CD4-positive, alpha-beta T cell (primary cell): ENCODE measurements at regions not wholly inside any gene's neighbourhood (a gene's known extent, or its start where the extent isn't known, plus 50 kb on each side); places are given as distances from the start of the nearest gene placed in this dataset.

Source experiments
- ATAC-seq: fragments of 200-7000 bp; cut with Tn5 transposase; one replicate; pipeline ENCODE4 v1.10.0; 2022; ENCODE audit warnings: mild to moderate bottlenecking; ENCODE audit not compliant: poor library complexity
- CTCF ChIA-PET: fragments of 350-600 bp; sonication (Branson Sonifier 250); formaldehyde crosslinking; loops from one replicate; lab custom pipeline; 2021; ENCODE audit warnings: antibody characterized with exemption, inconsistent platforms; lab: Charles Lee
- POLR2A ChIA-PET: fragments of 350-600 bp; sonication (Branson Sonifier 250); formaldehyde crosslinking; loops from one replicate; lab custom pipeline; 2021; ENCODE audit warnings: antibody characterized with exemption, inconsistent platforms; lab: Charles Lee
- DNase-seq, 14 experiments: peaks; one replicate each; pipeline ENCODE4 v3.0.0-alpha.2; 2013 to 2020; ENCODE audit warnings: mixed read lengths in 2 of 14
- H3K27ac ChIP-seq, 2 donors: one replicate each; pipeline versions ENCODE4 v1.5.1 to v1.7.0; 2013; ENCODE audit warnings: low read length in 2 of 2, low read depth in 1 of 2, mild to moderate bottlenecking in 1 of 2
- H3K27me3 ChIP-seq, 2 experiments: 1 replicate in 1 of 2; 2 replicates in 1 of 2; pipeline versions ENCODE4 v1.6.1 to v1.7.0; 2013; ENCODE audit warnings: low read length in 2 of 2, control low read depth in 1 of 2, mild to moderate bottlenecking in 1 of 2, moderate library complexity in 1 of 2; ENCODE audit not compliant: insufficient read depth in 2 of 2, control insufficient read depth in 1 of 2
- H3K36me3 ChIP-seq: one replicate; pipeline ENCODE4 v1.6.1; 2013; ENCODE audit warnings: low read length, control low read depth; ENCODE audit not compliant: insufficient read depth
- H3K4me1 ChIP-seq: one replicate; pipeline ENCODE4 v1.6.1; 2013; ENCODE audit warnings: low read length, control low read depth; ENCODE audit not compliant: insufficient read depth
- H3K4me3 ChIP-seq: one replicate; pipeline ENCODE4 v1.5.1; 2013; ENCODE audit warnings: mild to moderate bottlenecking, low read length, moderate library complexity
- H3K9me3 ChIP-seq, 2 experiments: 1 replicate in 1 of 2; 2 replicates in 1 of 2; pipeline versions ENCODE4 v1.6.1 to v1.7.0; 2013; ENCODE audit warnings: low read length in 2 of 2, mild to moderate bottlenecking in 2 of 2, control low read depth in 1 of 2, moderate library complexity in 1 of 2; ENCODE audit not compliant: control insufficient read depth in 1 of 2, insufficient read depth in 1 of 2
- H3K27ac Mint-ChIP-seq: one replicate; pipeline ENCODE4 v1.8.0; 2020; ENCODE audit warnings: mixed read lengths
- H3K27me3 Mint-ChIP-seq: one replicate; pipeline ENCODE4 v1.8.0; 2021; ENCODE audit warnings: mixed read lengths
- H3K36me3 Mint-ChIP-seq: one replicate; pipeline ENCODE4 v1.8.0; 2021; ENCODE audit warnings: low read depth, mixed read lengths
- H3K4me1 Mint-ChIP-seq: one replicate; pipeline ENCODE4 v1.8.0; 2021; ENCODE audit warnings: low read depth, mixed read lengths
- H3K4me3 Mint-ChIP-seq: one replicate; pipeline ENCODE4 v1.8.0; 2020; ENCODE audit warnings: mild to moderate bottlenecking, mixed read lengths
- H3K9me3 Mint-ChIP-seq: one replicate; pipeline ENCODE4 v1.8.0; 2020; ENCODE audit warnings: mixed read lengths
- intact Hi-C, 2 experiments: fragments of 100-400 bp; cut with DNase I in 1 of 2; cut with micrococcal nuclease in 1 of 2; formaldehyde crosslinking; loops; one replicate each; pipeline versions ENCODE4 v1.15.1 to v1.9.0; 2023 to 2025; cut with DNase I, micrococcal nuclease
- TF ChIP-seq, protein P1 (sequence below): fragments of 200-600 bp; IDR thresholded peaks from one replicate; pipeline ENCODE4 v1.8.0; 2022; ENCODE audit warnings: antibody characterized with exemption, mild to moderate bottlenecking

DNA sequence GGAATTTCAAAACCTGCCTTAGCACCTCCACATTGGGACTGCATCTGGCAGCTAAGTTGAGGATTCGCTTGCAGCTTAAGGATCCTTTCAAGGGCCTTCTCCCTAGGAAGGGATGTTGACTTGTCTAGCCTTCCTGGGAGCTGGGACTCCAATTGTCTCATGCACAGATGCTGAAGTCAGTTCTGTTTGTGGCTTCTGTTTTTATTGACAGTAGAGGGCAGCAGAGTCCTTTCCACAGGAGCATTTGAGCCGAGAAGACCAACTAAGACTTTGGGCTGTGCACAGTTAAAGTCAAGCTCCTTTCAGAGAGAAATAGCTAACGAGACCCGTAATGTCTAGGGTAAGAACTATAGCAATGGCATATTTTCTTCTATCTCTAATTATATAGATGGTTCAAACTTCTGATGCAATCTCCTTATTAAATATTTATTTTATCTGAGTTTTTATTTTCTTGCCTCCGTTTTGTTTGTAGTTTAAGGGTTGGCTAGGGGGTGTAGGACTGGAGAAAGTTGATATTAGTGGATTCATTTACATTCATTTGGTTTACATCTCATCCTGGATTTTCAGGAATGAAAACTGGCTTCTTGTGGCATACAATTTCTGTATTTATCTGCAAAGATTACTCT lies 59.7 kb upstream of the KBTBD8 start:
- Mint-ChIP-seq H3K27ac (no peak overlapping the region), H3K4me3 (no peak overlapping the region), H3K27me3 (peaks cover 49% of the 10 kb centered on the region), H3K9me3 (no peaks in the 10 kb centered on the region), H3K36me3 (no peaks in the 10 kb centered on the region), H3K4me1 (no peaks in the 10 kb centered on the region)
- H3K27ac ChIP-seq = no peak overlapping the region
- no peaks in the 10 kb centered on the region for H3K4me1 ChIP-seq
- no peak for ATAC-seq
- DNase-seq = peak in 10 of 14 experiments; percentile 0 to 65 (median 4)
- H3K9me3 ChIP-seq = no peaks in the 10 kb centered on the region
- intact Hi-C loops = loop anchor here (1.0 to 5.0 kb wide), 3 partner anchors 1939 to 1955 kb away; no protein-coding TSS in a partner anchor
- POLR2A ChIA-PET = interaction anchor here (0.6 kb wide), 2 partner anchors 686 to 1956 kb away, joined by 3 to 5 read pairs; no protein-coding TSS in a partner anchor
- no peaks in the 10 kb centered on the region for H3K27me3 ChIP-seq
- CTCF ChIA-PET = interaction anchor here (0.6 to 1.3 kb wide), 3 partner anchors 1936 to 1956 kb away, joined by 3 to 4 read pairs (median 3); no protein-coding TSS in a partner anchor
- no peak overlapping the region for H3K4me3 ChIP-seq
- TF ChIP-seq, protein P1, sequence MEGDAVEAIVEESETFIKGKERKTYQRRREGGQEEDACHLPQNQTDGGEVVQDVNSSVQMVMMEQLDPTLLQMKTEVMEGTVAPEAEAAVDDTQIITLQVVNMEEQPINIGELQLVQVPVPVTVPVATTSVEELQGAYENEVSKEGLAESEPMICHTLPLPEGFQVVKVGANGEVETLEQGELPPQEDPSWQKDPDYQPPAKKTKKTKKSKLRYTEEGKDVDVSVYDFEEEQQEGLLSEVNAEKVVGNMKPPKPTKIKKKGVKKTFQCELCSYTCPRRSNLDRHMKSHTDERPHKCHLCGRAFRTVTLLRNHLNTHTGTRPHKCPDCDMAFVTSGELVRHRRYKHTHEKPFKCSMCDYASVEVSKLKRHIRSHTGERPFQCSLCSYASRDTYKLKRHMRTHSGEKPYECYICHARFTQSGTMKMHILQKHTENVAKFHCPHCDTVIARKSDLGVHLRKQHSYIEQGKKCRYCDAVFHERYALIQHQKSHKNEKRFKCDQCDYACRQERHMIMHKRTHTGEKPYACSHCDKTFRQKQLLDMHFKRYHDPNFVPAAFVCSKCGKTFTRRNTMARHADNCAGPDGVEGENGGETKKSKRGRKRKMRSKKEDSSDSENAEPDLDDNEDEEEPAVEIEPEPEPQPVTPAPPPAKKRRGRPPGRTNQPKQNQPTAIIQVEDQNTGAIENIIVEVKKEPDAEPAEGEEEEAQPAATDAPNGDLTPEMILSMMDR = peak; percentile 72
- H3K36me3 ChIP-seq = no peaks in the 10 kb centered on the region

DNA sequence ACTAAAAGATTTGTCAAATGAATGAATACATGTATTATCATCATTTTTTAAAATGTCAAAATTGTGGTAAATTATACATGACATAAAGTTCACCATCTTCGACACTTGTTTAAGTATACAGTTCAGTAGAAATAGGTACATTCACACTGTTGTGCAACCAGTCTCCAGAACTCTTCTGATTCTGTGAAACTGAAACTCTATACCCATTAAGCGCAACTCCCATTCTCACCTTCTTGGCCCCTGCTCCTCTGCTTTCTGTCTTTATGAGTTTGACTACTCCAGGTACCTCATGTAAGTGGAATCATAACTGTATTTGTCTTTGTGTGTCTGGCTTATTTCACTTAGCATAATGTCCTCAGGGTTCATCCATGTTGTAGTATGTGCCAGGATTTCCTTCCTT lies 50.1 kb upstream of the KBTBD8 start:
- intact Hi-C loops = no loop called here

More for the DNA sequence above, 50.1 kb upstream of the KBTBD8 start:
- ChIA-PET POLR2A (no interaction called here), CTCF (no interaction called here)
- TF ChIP-seq, protein P1 = no peak
- Mint-ChIP-seq H3K4me3 (no peak overlapping the region), H3K4me1 (no peaks in the 10 kb centered on the region), H3K27ac (no peak overlapping the region), H3K36me3 (no peaks in the 10 kb centered on the region), H3K9me3 (no peaks in the 10 kb centered on the region), H3K27me3 (peaks cover 20% of the 10 kb centered on the region)
- Histone ChIP-seq H3K27me3 (no peaks in the 10 kb centered on the region), H3K4me3 (no peak overlapping the region), H3K9me3 (no peaks in the 10 kb centered on the region), H3K4me1 (no peaks in the 10 kb centered on the region), H3K27ac (no peak overlapping the region), H3K36me3 (no peaks in the 10 kb centered on the region)
- no peak for DNase-seq
- no peak for ATAC-seq
